MM.1S (cell line): ENCODE measurements at regions not wholly inside any gene's neighbourhood (a gene's known extent, or its start where the extent isn't known, plus 50 kb on each side); places are given as distances from the start of the nearest gene placed in this dataset.

Experiments
- EZH2 ChIP-seq: fragments of 300-600 bp; sonication (generic); optimal IDR thresholded peaks from 2 replicates; pipeline ENCODE3; 2017; ENCODE audit warnings: low read depth, mild to moderate bottlenecking, antibody characterized with exemption, low read length, mixed read lengths
- TF ChIP-seq, protein P1 (sequence below): fragments of 300-600 bp; sonication (generic); IDR thresholded peaks from 2 replicates; pipeline ENCODE4 v1.5.1; 2016; ENCODE audit warnings: antibody characterized with exemption, low read length, mixed read lengths

DNA sequence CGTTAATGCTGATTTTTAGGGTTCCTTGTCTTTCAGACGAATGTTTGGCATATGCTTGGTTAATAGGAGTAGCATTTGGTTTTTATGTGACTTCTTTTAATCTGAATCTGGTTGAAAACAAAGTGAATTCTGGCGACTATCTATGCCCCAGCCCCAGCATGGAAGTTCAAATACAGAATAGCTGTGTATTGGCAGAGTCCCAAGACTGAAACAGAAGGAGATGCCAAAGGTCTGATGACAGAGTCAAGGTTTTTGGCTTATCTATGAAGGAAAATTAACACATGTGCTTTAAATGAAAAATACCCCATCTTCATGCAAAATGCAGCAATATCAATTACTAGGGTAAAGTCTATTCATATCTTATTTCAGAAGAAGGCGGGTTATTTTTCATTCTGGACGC lies 734.8 kb upstream of the NXPH2 start:
- TF ChIP-seq EZH2, result no peak
- TF ChIP-seq, protein P1, sequence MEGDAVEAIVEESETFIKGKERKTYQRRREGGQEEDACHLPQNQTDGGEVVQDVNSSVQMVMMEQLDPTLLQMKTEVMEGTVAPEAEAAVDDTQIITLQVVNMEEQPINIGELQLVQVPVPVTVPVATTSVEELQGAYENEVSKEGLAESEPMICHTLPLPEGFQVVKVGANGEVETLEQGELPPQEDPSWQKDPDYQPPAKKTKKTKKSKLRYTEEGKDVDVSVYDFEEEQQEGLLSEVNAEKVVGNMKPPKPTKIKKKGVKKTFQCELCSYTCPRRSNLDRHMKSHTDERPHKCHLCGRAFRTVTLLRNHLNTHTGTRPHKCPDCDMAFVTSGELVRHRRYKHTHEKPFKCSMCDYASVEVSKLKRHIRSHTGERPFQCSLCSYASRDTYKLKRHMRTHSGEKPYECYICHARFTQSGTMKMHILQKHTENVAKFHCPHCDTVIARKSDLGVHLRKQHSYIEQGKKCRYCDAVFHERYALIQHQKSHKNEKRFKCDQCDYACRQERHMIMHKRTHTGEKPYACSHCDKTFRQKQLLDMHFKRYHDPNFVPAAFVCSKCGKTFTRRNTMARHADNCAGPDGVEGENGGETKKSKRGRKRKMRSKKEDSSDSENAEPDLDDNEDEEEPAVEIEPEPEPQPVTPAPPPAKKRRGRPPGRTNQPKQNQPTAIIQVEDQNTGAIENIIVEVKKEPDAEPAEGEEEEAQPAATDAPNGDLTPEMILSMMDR, result no peak
